Fibroblast of mammary gland (primary cell): ENCODE measurements at regions not wholly inside any gene's neighbourhood (a gene's known extent, or its start where the extent isn't known, plus 50 kb on each side); places are given as distances from the start of the nearest gene placed in this dataset.
A peak's percentile ranks its signal among the peaks of the same experiment; 100 is the strongest.
"Not testable (repeated sequence)": the region's sequence is repeated elsewhere in the genome, so short reads cannot be mapped to it uniquely, and the experiment has no call there.

Experiments
- DNase-seq: peaks from one replicate; pipeline ENCODE4 v3.0.0-alpha.2; 2010; ENCODE audit warnings: low read depth
- H3K4me3 ChIP-seq: 2 replicates; pipeline ENCODE4 v1.5.1; 2011; ENCODE audit warnings: low read depth, mild to moderate bottlenecking, low read length, moderate library complexity; ENCODE audit not compliant: control insufficient read depth
- CTCF ChIP-seq: conservative IDR thresholded peaks from 2 replicates; pipeline ENCODE4 v1.5.1; 2011; ENCODE audit warnings: low read depth, low read length, inconsistent platforms; ENCODE audit not compliant: control insufficient read depth, insufficient read depth

- H3K4me3 ChIP-seq, result no peak overlapping the region
- DNase-seq, result no peak
- no peak for TF ChIP-seq CTCF
Measured at GRCh38 chr1:72394457-72394856, 112.1 kb upstream of the NEGR1 start.

- no peak overlapping the region for H3K4me3 ChIP-seq
- no peak for TF ChIP-seq CTCF
- no peak for DNase-seq
Measured at GRCh38 chr1:72379072-72379471, 96.7 kb upstream of the NEGR1 start.

- no peak for DNase-seq
- H3K4me3 ChIP-seq, result no peak overlapping the region
- no peak for TF ChIP-seq CTCF
Measured at GRCh38 chr1:72375226-72375625, 92.9 kb upstream of the NEGR1 start.

- H3K4me3 ChIP-seq, result no peak overlapping the region
- TF ChIP-seq CTCF, result peak; percentile 8
- peak; percentile 5 for DNase-seq
Measured at GRCh38 chr1:72371259-72372035, 89.1 kb upstream of the NEGR1 start.

- not testable (repeated sequence) for H3K4me3 ChIP-seq, DNase-seq
Measured at GRCh38 chr1:72370836-72371235, 88.5 kb upstream of the NEGR1 start.

- TF ChIP-seq CTCF, result no peak
- DNase-seq, result no peak
- no peak overlapping the region for H3K4me3 ChIP-seq
Measured at GRCh38 chr1:72369069-72369757, 86.9 kb upstream of the NEGR1 start.

- H3K4me3 ChIP-seq, result no peak overlapping the region
- no peak for TF ChIP-seq CTCF
- peak; percentile 72 for DNase-seq
Measured at GRCh38 chr1:72366466-72366865, 84.1 kb upstream of the NEGR1 start.
